Spleen (tissue), 7 donors: ENCODE measurements at regions not wholly inside any gene's neighbourhood (a gene's known extent, or its start where the extent isn't known, plus 50 kb on each side); places are given as distances from the start of the nearest gene placed in this dataset.

Source experiments
- POLR2A ChIP-seq, 3 donors: fragments of 450-650 bp; IDR thresholded peaks; one replicate each; pipeline ENCODE4 v1.5.1; 2017; ENCODE audit warnings: antibody characterized with exemption in 3 of 3, mild to moderate bottlenecking in 1 of 3
- POLR2AphosphoS5 ChIP-seq, 3 donors: sonication (generic); formaldehyde crosslinking; IDR thresholded peaks; one replicate each; pipeline ENCODE4 v1.5.1; 2017; ENCODE audit warnings: antibody characterized with exemption in 3 of 3
- TF ChIP-seq, protein P1 (sequence below), 11 experiments: fragments of 200-600 bp in 7 of 11; fragments of 450-650 bp in 4 of 11; sonication (generic) in 4 of 11; IDR thresholded peaks in 8 of 11; conservative IDR thresholded peaks in 3 of 11; 1 replicate in 7 of 11; 2 replicates in 4 of 11; pipeline versions ENCODE4 v1.4.0 to v1.8.0; 2016 to 2021; ENCODE audit warnings: antibody characterized with exemption in 11 of 11, inconsistent platforms in 4 of 11, mild to moderate bottlenecking in 1 of 11
- donor health status: DM: no; HTN: no; CAD: no; lungs with moderate emphysema.
- donor health status: DM: no; HTN: no; CAD: no.
- donor health status: DM: no; HTN: no; CAD: no.

DNA sequence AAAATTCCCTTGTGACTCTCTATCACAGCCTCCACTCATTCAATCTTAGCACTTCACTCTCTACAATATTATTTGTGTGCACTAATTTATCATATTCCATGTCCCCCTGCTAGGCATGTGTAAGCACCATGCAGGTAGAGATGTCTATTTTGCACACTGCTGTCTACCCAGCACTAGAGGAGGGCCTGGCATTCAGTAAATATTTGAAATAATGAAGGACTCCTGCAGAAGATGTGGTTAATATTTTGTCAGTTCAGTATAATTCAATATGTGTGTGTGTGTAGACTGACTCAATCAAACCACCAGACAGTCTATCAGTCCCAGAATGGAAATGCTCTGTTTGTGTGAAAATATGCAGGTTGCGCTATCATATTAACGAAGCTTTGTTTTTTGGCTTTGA is 313.6 kb upstream of the CDH6 start:
- TF ChIP-seq, protein P1, sequence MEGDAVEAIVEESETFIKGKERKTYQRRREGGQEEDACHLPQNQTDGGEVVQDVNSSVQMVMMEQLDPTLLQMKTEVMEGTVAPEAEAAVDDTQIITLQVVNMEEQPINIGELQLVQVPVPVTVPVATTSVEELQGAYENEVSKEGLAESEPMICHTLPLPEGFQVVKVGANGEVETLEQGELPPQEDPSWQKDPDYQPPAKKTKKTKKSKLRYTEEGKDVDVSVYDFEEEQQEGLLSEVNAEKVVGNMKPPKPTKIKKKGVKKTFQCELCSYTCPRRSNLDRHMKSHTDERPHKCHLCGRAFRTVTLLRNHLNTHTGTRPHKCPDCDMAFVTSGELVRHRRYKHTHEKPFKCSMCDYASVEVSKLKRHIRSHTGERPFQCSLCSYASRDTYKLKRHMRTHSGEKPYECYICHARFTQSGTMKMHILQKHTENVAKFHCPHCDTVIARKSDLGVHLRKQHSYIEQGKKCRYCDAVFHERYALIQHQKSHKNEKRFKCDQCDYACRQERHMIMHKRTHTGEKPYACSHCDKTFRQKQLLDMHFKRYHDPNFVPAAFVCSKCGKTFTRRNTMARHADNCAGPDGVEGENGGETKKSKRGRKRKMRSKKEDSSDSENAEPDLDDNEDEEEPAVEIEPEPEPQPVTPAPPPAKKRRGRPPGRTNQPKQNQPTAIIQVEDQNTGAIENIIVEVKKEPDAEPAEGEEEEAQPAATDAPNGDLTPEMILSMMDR (IDR thresholded peaks at IDR 0.05 in 8 of 11, conservative IDR thresholded peaks at IDR 0.05 in 3 of 11) = no peak
- TF ChIP-seq POLR2A (IDR thresholded peaks at IDR 0.05) (no peak), POLR2AphosphoS5 (IDR thresholded peaks at IDR 0.05) (no peak)
